ENCODE measurements at regions not wholly inside any gene's neighbourhood (a gene's known extent, or its start where the extent isn't known, plus 50 kb on each side); places are given as distances from the start of the nearest gene placed in this dataset.

DNA sequence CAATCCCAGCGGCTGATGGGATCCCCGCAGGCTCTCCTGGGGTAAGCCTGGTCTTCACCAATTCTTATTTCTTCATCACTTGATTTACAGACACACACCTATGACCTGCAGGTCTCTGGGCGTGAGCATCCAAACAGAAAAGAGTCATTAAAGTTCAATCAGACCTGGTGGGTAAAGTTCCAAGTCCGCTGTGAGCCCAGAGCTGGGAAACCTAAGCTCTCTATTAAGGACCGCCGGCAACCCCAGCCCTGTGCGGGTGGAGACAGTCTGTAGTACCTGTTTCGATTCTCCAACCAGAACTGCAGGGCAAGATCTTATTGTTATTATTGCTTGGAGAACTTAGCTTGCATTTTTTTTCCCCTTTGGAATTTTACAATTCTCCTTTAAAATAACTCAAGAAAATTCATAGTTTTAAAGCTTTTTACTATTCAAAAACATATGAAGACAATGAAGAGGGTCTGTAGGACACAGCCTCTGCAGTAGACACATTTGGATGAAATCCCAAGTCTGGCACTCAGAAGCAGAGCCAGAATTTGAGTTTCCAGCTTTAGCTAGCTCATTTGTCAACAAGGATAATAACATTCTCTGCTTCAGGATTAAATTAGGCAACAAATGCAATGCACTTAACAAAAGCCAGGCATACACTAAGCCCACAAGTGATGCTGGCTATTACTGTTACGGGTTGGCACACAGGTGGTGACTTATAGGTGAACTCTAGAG is 376.4 kb downstream of the INSIG2 start:
- TF ChIP-seq CTCF (IDR thresholded peaks at IDR 0.05), result no peak
- TF ChIP-seq EZH2phosphoT487 (IDR thresholded peaks at IDR 0.05), result no peak

Data from neural progenitor cell (in vitro differentiated cells).